ENCODE measurements at regions not wholly inside any gene's neighbourhood (a gene's known extent, or its start where the extent isn't known, plus 50 kb on each side); places are given as distances from the start of the nearest gene placed in this dataset.
A peak's percentile ranks its signal among the peaks of the same experiment; 100 is the strongest.

- no peak overlapping the region for H3K27ac Mint-ChIP-seq
- no peak for TF ChIP-seq CTCF (IDR thresholded peaks at IDR 0.05)
- H3K9me3 Mint-ChIP-seq: peaks cover 29% of the 10 kb centered on the region
- no peak overlapping the region for H3K4me3 Mint-ChIP-seq
- peaks cover 4% of the 10 kb centered on the region for H3K27me3 Mint-ChIP-seq (ENCODE audit: low read depth, poor library complexity)
- H3K36me3 Mint-ChIP-seq (ENCODE audit: low read depth): peaks cover 9% of the 10 kb centered on the region
- no peak for DNase-seq
- no peaks in the 10 kb centered on the region for H3K4me1 Mint-ChIP-seq
Observed at GRCh38 chr2:126494593-126494992, 161.4 kb upstream of the GYPC start.

GRCh38 chr2:126495189-126495588 is 160.8 kb upstream of the GYPC start:
- H3K27me3 Mint-ChIP-seq (ENCODE audit: low read depth, poor library complexity): peaks cover 4% of the 10 kb centered on the region
- H3K4me3 Mint-ChIP-seq: no peak overlapping the region
- peaks cover 29% of the 10 kb centered on the region for H3K9me3 Mint-ChIP-seq
- H3K36me3 Mint-ChIP-seq (ENCODE audit: low read depth): peaks cover 9% of the 10 kb centered on the region
- no peak for DNase-seq
- no peak overlapping the region for H3K27ac Mint-ChIP-seq
- no peak for TF ChIP-seq CTCF (IDR thresholded peaks at IDR 0.05)
- H3K4me1 Mint-ChIP-seq: no peaks in the 10 kb centered on the region

- peaks cover 4% of the 10 kb centered on the region for H3K27me3 Mint-ChIP-seq (ENCODE audit: low read depth, poor library complexity)
- no peak overlapping the region for H3K4me3 Mint-ChIP-seq
- no peak for DNase-seq
- H3K9me3 Mint-ChIP-seq: peaks cover 29% of the 10 kb centered on the region
- TF ChIP-seq CTCF (IDR thresholded peaks at IDR 0.05): no peak
- H3K36me3 Mint-ChIP-seq (ENCODE audit: low read depth): peaks cover 9% of the 10 kb centered on the region
- no peak overlapping the region for H3K27ac Mint-ChIP-seq
- no peaks in the 10 kb centered on the region for H3K4me1 Mint-ChIP-seq
Observed at GRCh38 chr2:126496493-126496892, 159.5 kb upstream of the GYPC start.

- peaks cover 25% of the 10 kb centered on the region for H3K4me1 Mint-ChIP-seq
- no peaks in the 10 kb centered on the region for H3K9me3 Mint-ChIP-seq
- no peak overlapping the region for H3K4me3 Mint-ChIP-seq
- no peak for DNase-seq
- H3K36me3 Mint-ChIP-seq (ENCODE audit: low read depth): no peaks in the 10 kb centered on the region
- H3K27me3 Mint-ChIP-seq (ENCODE audit: low read depth, poor library complexity): peaks cover 2% of the 10 kb centered on the region
- TF ChIP-seq CTCF (IDR thresholded peaks at IDR 0.05): no peak
- no peak overlapping the region for H3K27ac Mint-ChIP-seq
Observed at GRCh38 chr2:126503476-126503875, 152.5 kb upstream of the GYPC start.

- Mint-ChIP-seq H3K4me1 (peaks cover 38% of the 10 kb centered on the region), H3K36me3 (ENCODE audit: low read depth) (no peaks in the 10 kb centered on the region), H3K4me3 (no peak overlapping the region), H3K27me3 (ENCODE audit: low read depth, poor library complexity) (peaks cover 2% of the 10 kb centered on the region), H3K27ac (no peak overlapping the region), H3K9me3 (no peaks in the 10 kb centered on the region)
- DNase-seq: no peak
- no peak for TF ChIP-seq CTCF (IDR thresholded peaks at IDR 0.05)
Observed at GRCh38 chr2:126504949-126505348, 151.0 kb upstream of the GYPC start.

- peaks cover 8% of the 10 kb centered on the region for H3K27me3 Mint-ChIP-seq (ENCODE audit: low read depth, poor library complexity)
- DNase-seq: no peak
- peak overlapping the region; percentile 83 for H3K27ac Mint-ChIP-seq
- H3K4me3 Mint-ChIP-seq: peak overlapping the region; percentile 19
- no peak for TF ChIP-seq CTCF (IDR thresholded peaks at IDR 0.05)
- H3K9me3 Mint-ChIP-seq: no peaks in the 10 kb centered on the region
- H3K36me3 Mint-ChIP-seq (ENCODE audit: low read depth): no peaks in the 10 kb centered on the region
- peaks cover 49% of the 10 kb centered on the region for H3K4me1 Mint-ChIP-seq
Observed at GRCh38 chr2:126506786-126507185, 149.2 kb upstream of the GYPC start.

Measured in nephron progenitor cell (in vitro differentiated cells).